ENCODE measurements at regions not wholly inside any gene's neighbourhood (a gene's known extent, or its start where the extent isn't known, plus 50 kb on each side); places are given as distances from the start of the nearest gene placed in this dataset.

GRCh38 chr10:130547368-130547767, 411.2 kb downstream of the GLRX3 start:
- TF ChIP-seq CTCF (IDR thresholded peaks at IDR 0.05; ENCODE audit: unreplicated experiment) = peak; percentile 39
- Mint-ChIP-seq H3K4me3 (ENCODE audit: unreplicated experiment) (no peak overlapping the region), H3K27ac (ENCODE audit: low read depth, unreplicated experiment) (peak overlapping the region; percentile 6), H3K36me3 (ENCODE audit: insufficient read depth, unreplicated experiment) (no peaks in the 10 kb centered on the region), H3K4me1 (ENCODE audit: insufficient read depth, unreplicated experiment) (peaks cover 13% of the 10 kb centered on the region), H3K9me3 (ENCODE audit: unreplicated experiment) (no peaks in the 10 kb centered on the region), H3K27me3 (ENCODE audit: insufficient read depth, unreplicated experiment) (no peaks in the 10 kb centered on the region)
- CTCF ChIA-PET = interaction anchor here (0.5 to 1.8 kb wide), 4 partner anchors 17 to 1239 kb away, joined by 3 to 5 read pairs (median 4); no protein-coding TSS in a partner anchor
- no TSS peak for BruUV-seq (replicated peaks)
- POLR2A ChIA-PET = no interaction called here
- peak; percentile 19 for DNase-seq (ENCODE audit: unreplicated experiment)
- intact Hi-C loops (cut with micrococcal nuclease) = loop anchor here (1.0 kb wide), 1 partner anchor 1328 kb away; no protein-coding TSS in a partner anchor

- intact Hi-C loops (cut with micrococcal nuclease) = no loop called here
- Mint-ChIP-seq H3K4me1 (ENCODE audit: insufficient read depth, unreplicated experiment) (peaks cover 13% of the 10 kb centered on the region), H3K36me3 (ENCODE audit: insufficient read depth, unreplicated experiment) (no peaks in the 10 kb centered on the region), H3K4me3 (ENCODE audit: unreplicated experiment) (no peak overlapping the region), H3K9me3 (ENCODE audit: unreplicated experiment) (no peaks in the 10 kb centered on the region), H3K27ac (ENCODE audit: low read depth, unreplicated experiment) (no peak overlapping the region), H3K27me3 (ENCODE audit: insufficient read depth, unreplicated experiment) (no peaks in the 10 kb centered on the region)
- TF ChIP-seq CTCF (IDR thresholded peaks at IDR 0.05; ENCODE audit: unreplicated experiment) = no peak
- BruUV-seq (replicated peaks) = no TSS peak
- no peak for DNase-seq (ENCODE audit: unreplicated experiment)
- CTCF ChIA-PET = interaction anchor here (0.7 kb wide), 1 partner anchor 646 kb away, joined by 3 read pairs; no protein-coding TSS in a partner anchor
- POLR2A ChIA-PET = no interaction called here
Observed at GRCh38 chr10:130550952-130551674, 414.9 kb downstream of the GLRX3 start.

GRCh38 chr10:130551676-130552075, 415.5 kb downstream of the GLRX3 start:
- no peaks in the 10 kb centered on the region for H3K36me3 Mint-ChIP-seq (ENCODE audit: insufficient read depth, unreplicated experiment)
- peaks cover 13% of the 10 kb centered on the region for H3K4me1 Mint-ChIP-seq (ENCODE audit: insufficient read depth, unreplicated experiment)
- H3K27me3 Mint-ChIP-seq (ENCODE audit: insufficient read depth, unreplicated experiment) = no peaks in the 10 kb centered on the region
- BruUV-seq (replicated peaks) = no TSS peak
- no peak for TF ChIP-seq CTCF (IDR thresholded peaks at IDR 0.05; ENCODE audit: unreplicated experiment)
- no peaks in the 10 kb centered on the region for H3K9me3 Mint-ChIP-seq (ENCODE audit: unreplicated experiment)
- ChIA-PET CTCF (no interaction called here), POLR2A (no interaction called here)
- intact Hi-C loops (cut with micrococcal nuclease) = no loop called here
- no peak overlapping the region for H3K4me3 Mint-ChIP-seq (ENCODE audit: unreplicated experiment)
- no peak for DNase-seq (ENCODE audit: unreplicated experiment)
- no peak overlapping the region for H3K27ac Mint-ChIP-seq (ENCODE audit: low read depth, unreplicated experiment)

- CTCF ChIA-PET = no interaction called here
- H3K9me3 Mint-ChIP-seq (ENCODE audit: unreplicated experiment) = no peaks in the 10 kb centered on the region
- POLR2A ChIA-PET = no interaction called here
Observed at GRCh38 chr10:130553826-130554225, 417.6 kb downstream of the GLRX3 start.

More at GRCh38 chr10:130553826-130554225, 417.6 kb downstream of the GLRX3 start:
- peak; percentile 4 for DNase-seq (ENCODE audit: unreplicated experiment)
- Mint-ChIP-seq H3K4me3 (ENCODE audit: unreplicated experiment) (no peak overlapping the region), H3K36me3 (ENCODE audit: insufficient read depth, unreplicated experiment) (no peaks in the 10 kb centered on the region), H3K27ac (ENCODE audit: low read depth, unreplicated experiment) (no peak overlapping the region), H3K27me3 (ENCODE audit: insufficient read depth, unreplicated experiment) (no peaks in the 10 kb centered on the region), H3K4me1 (ENCODE audit: insufficient read depth, unreplicated experiment) (no peaks in the 10 kb centered on the region)
- intact Hi-C loops (cut with micrococcal nuclease) = no loop called here
- TF ChIP-seq CTCF (IDR thresholded peaks at IDR 0.05; ENCODE audit: unreplicated experiment) = no peak
- no TSS peak for BruUV-seq (replicated peaks)

Measured in MCF 10A (cell line).